OCI-LY3 (cell line): ENCODE measurements at regions not wholly inside any gene's neighbourhood (a gene's known extent, or its start where the extent isn't known, plus 50 kb on each side); places are given as distances from the start of the nearest gene placed in this dataset.

Source experiments
- EZH2phosphoT487 ChIP-seq: fragments of 200-600 bp; shearing (Covaris generic); IDR thresholded peaks from 2 replicates; pipeline ENCODE4 v1.6.1; 2018; ENCODE audit warnings: antibody characterized with exemption, mixed run types, low read depth
- TF ChIP-seq, protein P1 (sequence below): fragments of 200-600, 300-600 bp; sonication (generic); IDR thresholded peaks from 2 replicates; pipeline ENCODE4 v1.5.1; 2014; ENCODE audit warnings: antibody characterized with exemption, low read length, low read depth

DNA sequence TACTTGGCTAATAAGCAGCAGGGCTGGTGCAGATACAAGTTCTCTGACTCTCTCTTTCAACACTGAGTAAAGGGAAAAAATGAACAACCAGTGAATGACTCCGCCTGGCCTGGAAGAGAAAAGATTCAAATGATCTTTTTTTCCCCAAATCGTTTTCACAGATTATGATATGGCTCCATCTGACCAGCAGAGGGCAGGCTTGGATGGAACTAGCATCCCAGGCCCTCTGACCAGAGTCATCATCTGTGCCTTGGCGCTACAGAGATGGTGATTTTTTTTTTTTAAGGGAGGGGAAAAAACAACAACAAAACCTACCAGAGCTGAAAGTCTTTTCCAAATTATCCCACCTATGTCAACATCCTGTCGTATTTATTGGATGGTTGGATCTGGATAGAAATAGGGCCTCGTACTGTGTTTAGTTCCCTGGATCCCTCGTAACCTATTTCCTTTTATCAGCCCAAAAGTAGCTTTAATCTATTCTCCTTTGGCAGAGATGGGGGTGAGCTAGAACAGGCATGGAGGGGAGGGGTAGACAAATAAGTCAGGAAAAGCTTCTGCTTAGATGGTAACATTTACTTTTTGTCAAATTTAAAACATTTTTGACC lies 69.7 kb downstream of the PRSS23 start:
- TF ChIP-seq, protein P1, sequence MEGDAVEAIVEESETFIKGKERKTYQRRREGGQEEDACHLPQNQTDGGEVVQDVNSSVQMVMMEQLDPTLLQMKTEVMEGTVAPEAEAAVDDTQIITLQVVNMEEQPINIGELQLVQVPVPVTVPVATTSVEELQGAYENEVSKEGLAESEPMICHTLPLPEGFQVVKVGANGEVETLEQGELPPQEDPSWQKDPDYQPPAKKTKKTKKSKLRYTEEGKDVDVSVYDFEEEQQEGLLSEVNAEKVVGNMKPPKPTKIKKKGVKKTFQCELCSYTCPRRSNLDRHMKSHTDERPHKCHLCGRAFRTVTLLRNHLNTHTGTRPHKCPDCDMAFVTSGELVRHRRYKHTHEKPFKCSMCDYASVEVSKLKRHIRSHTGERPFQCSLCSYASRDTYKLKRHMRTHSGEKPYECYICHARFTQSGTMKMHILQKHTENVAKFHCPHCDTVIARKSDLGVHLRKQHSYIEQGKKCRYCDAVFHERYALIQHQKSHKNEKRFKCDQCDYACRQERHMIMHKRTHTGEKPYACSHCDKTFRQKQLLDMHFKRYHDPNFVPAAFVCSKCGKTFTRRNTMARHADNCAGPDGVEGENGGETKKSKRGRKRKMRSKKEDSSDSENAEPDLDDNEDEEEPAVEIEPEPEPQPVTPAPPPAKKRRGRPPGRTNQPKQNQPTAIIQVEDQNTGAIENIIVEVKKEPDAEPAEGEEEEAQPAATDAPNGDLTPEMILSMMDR, result peak; percentile 94
- TF ChIP-seq EZH2phosphoT487, result no peak
